T-helper 1 cell treated with Interleukin-12 subunit alpha and Interleukin-12 subunit beta and Interleukin-4 antibody, amounts not matched to agents 30 μg/mL and 1 μg/mL, for 36 hours (primary cell): ENCODE measurements at regions not wholly inside any gene's neighbourhood (a gene's known extent, or its start where the extent isn't known, plus 50 kb on each side); places are given as distances from the start of the nearest gene placed in this dataset.

Source experiments
- H3K27ac Mint-ChIP-seq: one replicate; pipeline ENCODE4 v1.8.0; 2021; ENCODE audit warnings: mild to moderate bottlenecking, mixed read lengths
- H3K27me3 Mint-ChIP-seq: one replicate; pipeline ENCODE4 v1.8.0; 2021; ENCODE audit warnings: low read depth, mixed read lengths
- H3K36me3 Mint-ChIP-seq: one replicate; pipeline ENCODE4 v1.8.0; 2021; ENCODE audit warnings: low read depth, mixed read lengths
- H3K4me1 Mint-ChIP-seq: one replicate; pipeline ENCODE4 v1.8.0; 2021; ENCODE audit warnings: low read depth, mixed read lengths
- H3K4me3 Mint-ChIP-seq: one replicate; pipeline ENCODE4 v1.8.0; 2021; ENCODE audit warnings: mild to moderate bottlenecking, moderate library complexity, mixed read lengths
- H3K9me3 Mint-ChIP-seq: one replicate; pipeline ENCODE4 v1.8.0; 2021; ENCODE audit warnings: mixed read lengths

DNA sequence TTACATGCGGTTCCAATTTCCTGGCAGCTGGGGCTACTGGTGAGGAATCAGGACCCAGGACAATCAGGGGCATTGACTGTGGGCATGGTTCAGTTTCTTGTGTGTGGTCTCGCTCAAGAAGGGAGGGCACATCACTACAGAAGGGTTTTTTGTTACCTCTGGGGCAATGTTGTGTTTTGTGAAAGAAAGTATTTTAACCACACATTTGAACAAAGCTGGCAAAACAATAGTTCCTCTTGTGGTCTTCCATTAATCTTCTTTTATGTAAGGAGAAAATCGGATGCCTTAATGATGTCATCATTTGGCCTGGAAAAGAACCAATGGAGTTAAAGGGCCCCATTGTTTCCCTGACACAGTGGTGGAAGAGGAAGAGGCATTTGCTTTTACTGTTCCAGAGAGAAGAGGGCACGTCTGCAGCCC, 197.4 kb downstream of the SH3BP4 start:
- Mint-ChIP-seq H3K9me3 (no peaks in the 10 kb centered on the region), H3K27ac (no peak overlapping the region), H3K27me3 (no peaks in the 10 kb centered on the region)

GRCh38 chr2:235149736-235150135, 197.9 kb downstream of the SH3BP4 start:
- Mint-ChIP-seq H3K4me1 (no peaks in the 10 kb centered on the region), H3K27ac (no peak overlapping the region), H3K36me3 (no peaks in the 10 kb centered on the region), H3K27me3 (no peaks in the 10 kb centered on the region), H3K9me3 (no peaks in the 10 kb centered on the region), H3K4me3 (no peak overlapping the region)

More for the DNA sequence above, 197.4 kb downstream of the SH3BP4 start:
- Mint-ChIP-seq H3K4me3 (no peak overlapping the region), H3K36me3 (no peaks in the 10 kb centered on the region), H3K4me1 (no peaks in the 10 kb centered on the region)

GRCh38 chr2:235151152-235151551, 199.3 kb downstream of the SH3BP4 start:
- Mint-ChIP-seq H3K36me3 (no peaks in the 10 kb centered on the region), H3K4me3 (no peak overlapping the region), H3K27me3 (no peaks in the 10 kb centered on the region), H3K9me3 (no peaks in the 10 kb centered on the region), H3K4me1 (no peaks in the 10 kb centered on the region), H3K27ac (no peak overlapping the region)

GRCh38 chr2:235155163-235155562, 203.3 kb downstream of the SH3BP4 start:
- no peaks in the 10 kb centered on the region for H3K36me3 Mint-ChIP-seq
- H3K27ac Mint-ChIP-seq: no peak overlapping the region
- H3K4me1 Mint-ChIP-seq: no peaks in the 10 kb centered on the region
- no peak overlapping the region for H3K4me3 Mint-ChIP-seq
- H3K9me3 Mint-ChIP-seq: no peaks in the 10 kb centered on the region
- H3K27me3 Mint-ChIP-seq: peaks cover 3% of the 10 kb centered on the region

GRCh38 chr2:235156055-235156454, 204.2 kb downstream of the SH3BP4 start:
- no peaks in the 10 kb centered on the region for H3K9me3 Mint-ChIP-seq
- H3K4me1 Mint-ChIP-seq: no peaks in the 10 kb centered on the region
- no peak overlapping the region for H3K4me3 Mint-ChIP-seq
- no peak overlapping the region for H3K27ac Mint-ChIP-seq
- no peaks in the 10 kb centered on the region for H3K36me3 Mint-ChIP-seq
- H3K27me3 Mint-ChIP-seq: peaks cover 3% of the 10 kb centered on the region

DNA sequence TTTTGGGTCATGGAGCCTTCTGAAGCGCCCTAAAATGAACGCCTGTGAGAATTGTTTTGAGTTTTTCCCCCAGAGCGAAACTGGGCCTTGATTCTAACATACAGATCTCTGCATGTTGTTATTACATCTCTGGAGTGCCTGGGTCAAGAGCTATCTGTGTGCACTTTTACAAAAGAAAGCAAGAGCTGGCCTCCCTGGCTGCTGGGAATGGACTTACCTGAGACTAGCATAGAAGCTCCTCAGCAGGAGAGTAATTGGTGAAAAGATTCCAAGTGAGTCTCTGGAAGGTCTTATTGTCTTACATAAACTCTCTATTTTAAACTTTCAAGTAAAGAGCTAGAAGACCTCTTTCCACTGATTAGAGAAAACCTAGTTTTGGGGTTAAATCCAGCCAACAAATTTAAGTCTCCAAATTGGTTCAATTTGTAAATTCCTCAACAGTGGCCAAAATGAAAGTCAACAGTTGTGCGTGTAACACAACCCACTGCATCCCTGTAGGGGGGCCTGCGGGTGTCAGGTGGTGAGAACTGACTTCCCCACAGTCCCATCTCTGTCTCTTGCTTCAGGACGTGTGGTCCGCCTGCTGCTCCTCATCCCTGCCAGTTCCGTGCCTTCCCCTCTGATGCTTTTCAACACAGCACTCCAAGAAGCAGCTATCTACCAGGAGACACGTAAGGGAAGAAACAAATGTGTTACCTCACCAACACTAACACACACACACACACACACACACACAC, 206.1 kb downstream of the SH3BP4 start:
- H3K9me3 Mint-ChIP-seq: no peaks in the 10 kb centered on the region
- H3K36me3 Mint-ChIP-seq: no peaks in the 10 kb centered on the region
- H3K27ac Mint-ChIP-seq: no peak overlapping the region
- H3K27me3 Mint-ChIP-seq: peaks cover 3% of the 10 kb centered on the region
- no peaks in the 10 kb centered on the region for H3K4me1 Mint-ChIP-seq
- no peak overlapping the region for H3K4me3 Mint-ChIP-seq

DNA sequence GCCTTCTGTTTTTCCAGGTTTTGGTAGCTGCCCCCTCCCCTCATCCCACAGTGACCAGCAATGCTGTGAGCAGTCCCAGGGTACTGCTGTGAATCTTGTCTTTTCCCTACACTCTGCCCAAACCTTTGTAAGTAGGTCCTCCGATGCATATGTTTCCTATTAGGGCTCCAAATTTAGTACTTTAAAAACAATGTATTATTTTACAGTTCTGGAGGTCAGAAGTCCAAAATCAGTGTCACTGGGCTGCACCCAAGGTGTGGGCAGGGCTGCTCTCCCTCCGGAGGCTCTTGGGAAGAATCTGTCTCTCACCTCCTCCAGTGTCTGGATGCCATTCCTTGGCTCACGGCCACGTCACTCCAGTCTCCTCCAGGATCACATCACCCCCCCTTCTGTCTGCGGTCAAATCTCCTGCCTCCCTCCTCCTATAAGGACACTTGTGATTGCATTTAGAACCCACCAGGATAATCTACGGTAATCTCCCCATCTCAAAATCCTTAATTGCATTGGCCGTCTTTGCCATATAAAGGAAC, 208.5 kb downstream of the SH3BP4 start:
- Mint-ChIP-seq H3K4me1 (no peaks in the 10 kb centered on the region), H3K4me3 (no peak overlapping the region), H3K9me3 (no peaks in the 10 kb centered on the region), H3K36me3 (no peaks in the 10 kb centered on the region), H3K27me3 (peaks cover 3% of the 10 kb centered on the region), H3K27ac (no peak overlapping the region)

DNA sequence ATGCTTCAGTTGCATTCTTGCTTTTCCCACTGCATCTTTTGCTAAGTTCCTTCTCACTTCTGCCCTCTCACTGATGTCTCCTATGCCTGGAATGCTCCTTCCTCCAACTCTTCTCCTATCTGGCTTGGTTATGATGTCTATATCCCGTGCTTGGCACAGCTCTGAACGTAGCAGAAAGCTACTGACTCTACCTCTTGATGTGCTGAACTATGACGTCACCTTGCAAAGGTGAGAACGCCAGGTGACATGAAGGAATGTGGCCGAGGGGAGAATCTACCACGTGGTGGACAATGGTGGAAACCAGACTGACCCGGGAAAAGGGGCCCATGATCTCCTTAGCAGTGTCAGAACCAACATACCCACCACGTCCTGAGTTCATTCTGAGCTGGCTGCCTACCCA, 209.7 kb downstream of the SH3BP4 start:
- Mint-ChIP-seq H3K27me3 (peaks cover 3% of the 10 kb centered on the region), H3K4me1 (no peaks in the 10 kb centered on the region), H3K9me3 (no peaks in the 10 kb centered on the region), H3K36me3 (no peaks in the 10 kb centered on the region), H3K4me3 (no peak overlapping the region), H3K27ac (no peak overlapping the region)

DNA sequence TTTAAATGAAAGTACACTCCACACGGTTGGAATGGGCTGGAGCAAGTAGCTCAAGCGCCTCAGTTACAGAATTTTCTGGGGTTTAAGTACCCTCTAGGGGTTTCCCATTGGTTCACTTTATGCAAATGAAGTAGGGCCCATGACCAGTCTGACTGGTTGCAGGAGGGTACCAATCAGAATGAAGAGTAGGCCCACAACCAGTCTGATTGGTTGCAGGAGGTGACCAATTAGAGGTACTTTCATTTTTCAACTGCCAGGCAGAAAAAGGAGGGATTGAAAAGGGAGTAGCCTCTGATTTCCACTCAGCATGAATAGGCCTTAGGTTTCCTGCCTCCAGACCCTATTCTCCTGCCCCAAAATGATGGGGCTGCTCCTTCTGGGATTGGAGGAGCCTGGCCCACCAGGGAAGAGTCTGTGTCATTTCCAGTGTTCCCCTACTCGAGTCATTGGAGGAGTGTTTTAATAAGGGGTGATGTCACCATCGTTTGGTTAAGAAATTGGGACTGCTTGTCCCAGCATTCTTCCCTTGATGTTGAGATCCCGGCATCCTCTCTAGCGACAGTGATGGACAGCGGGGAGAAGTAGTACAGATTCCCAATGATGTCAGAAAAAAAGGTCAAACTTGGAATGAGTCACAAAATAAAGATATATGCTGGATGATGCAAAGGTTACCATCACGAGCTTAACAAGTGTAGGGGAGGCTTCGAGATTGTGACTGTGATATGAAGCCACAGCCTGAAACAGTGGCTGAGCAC, 210.4 kb downstream of the SH3BP4 start:
- Mint-ChIP-seq H3K4me3 (no peak overlapping the region), H3K27me3 (peaks cover 3% of the 10 kb centered on the region), H3K9me3 (no peaks in the 10 kb centered on the region), H3K4me1 (no peaks in the 10 kb centered on the region), H3K36me3 (no peaks in the 10 kb centered on the region), H3K27ac (no peak overlapping the region)

GRCh38 chr2:235162837-235163197, 211.0 kb downstream of the SH3BP4 start:
- no peaks in the 10 kb centered on the region for H3K36me3 Mint-ChIP-seq
- H3K9me3 Mint-ChIP-seq: no peaks in the 10 kb centered on the region
- no peak overlapping the region for H3K4me3 Mint-ChIP-seq
- no peak overlapping the region for H3K27ac Mint-ChIP-seq
- no peaks in the 10 kb centered on the region for H3K4me1 Mint-ChIP-seq
- peaks cover 3% of the 10 kb centered on the region for H3K27me3 Mint-ChIP-seq

GRCh38 chr2:235165136-235165535, 213.3 kb downstream of the SH3BP4 start:
- Mint-ChIP-seq H3K36me3 (no peaks in the 10 kb centered on the region), H3K4me1 (no peaks in the 10 kb centered on the region), H3K4me3 (no peak overlapping the region), H3K27me3 (no peaks in the 10 kb centered on the region), H3K27ac (no peak overlapping the region), H3K9me3 (no peaks in the 10 kb centered on the region)

GRCh38 chr2:235165631-235166030, 213.8 kb downstream of the SH3BP4 start:
- H3K27ac Mint-ChIP-seq: no peak overlapping the region
- no peaks in the 10 kb centered on the region for H3K36me3 Mint-ChIP-seq
- H3K9me3 Mint-ChIP-seq: no peaks in the 10 kb centered on the region
- H3K27me3 Mint-ChIP-seq: no peaks in the 10 kb centered on the region
- no peak overlapping the region for H3K4me3 Mint-ChIP-seq
- no peaks in the 10 kb centered on the region for H3K4me1 Mint-ChIP-seq

DNA sequence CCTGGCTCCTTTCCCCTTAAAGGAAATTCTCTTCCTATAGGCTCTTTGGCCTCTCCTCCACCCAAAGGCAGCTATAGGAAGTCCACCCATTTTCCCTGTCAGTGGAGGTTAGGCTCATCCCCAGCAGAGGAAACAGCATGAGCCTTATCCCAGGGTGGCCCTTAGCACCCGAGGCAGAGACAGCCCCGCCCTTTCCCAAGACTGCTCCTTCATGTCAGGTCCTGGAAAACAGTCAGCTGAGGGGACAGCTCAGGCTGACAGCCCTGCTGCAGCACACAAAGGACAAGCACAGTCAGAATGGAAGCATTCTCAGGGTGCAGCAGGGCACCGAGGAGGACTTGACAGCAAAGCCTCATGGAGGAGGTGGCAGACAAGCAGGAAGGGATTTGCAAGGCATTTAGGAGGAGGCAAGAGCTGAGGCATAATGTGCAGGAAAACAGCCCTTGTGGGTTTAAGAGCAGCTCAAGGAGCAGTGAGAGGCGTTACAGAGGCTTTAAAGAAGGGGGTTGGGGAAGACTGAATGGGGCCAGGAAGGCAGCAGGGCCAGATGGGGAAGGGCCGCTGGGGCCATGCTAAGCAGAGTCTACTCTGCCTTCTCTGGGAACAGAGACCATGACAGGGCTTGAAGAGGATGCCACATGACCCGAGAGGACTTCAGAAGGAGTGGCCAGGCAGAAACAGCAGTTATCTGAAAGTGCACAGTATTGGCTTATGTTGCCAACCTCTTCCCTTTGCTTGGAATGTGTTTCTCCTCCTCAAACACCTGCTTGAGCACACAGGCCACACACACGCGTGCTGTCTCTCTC, 216.6 kb downstream of the SH3BP4 start:
- Mint-ChIP-seq H3K9me3 (no peaks in the 10 kb centered on the region), H3K27ac (no peak overlapping the region), H3K4me1 (no peaks in the 10 kb centered on the region), H3K27me3 (no peaks in the 10 kb centered on the region), H3K36me3 (no peaks in the 10 kb centered on the region), H3K4me3 (no peak overlapping the region)

GRCh38 chr2:235170016-235170415, 218.2 kb downstream of the SH3BP4 start:
- no peaks in the 10 kb centered on the region for H3K27me3 Mint-ChIP-seq
- no peak overlapping the region for H3K4me3 Mint-ChIP-seq
- no peak overlapping the region for H3K27ac Mint-ChIP-seq
- H3K9me3 Mint-ChIP-seq: no peaks in the 10 kb centered on the region
- H3K4me1 Mint-ChIP-seq: no peaks in the 10 kb centered on the region
- no peaks in the 10 kb centered on the region for H3K36me3 Mint-ChIP-seq
